B cell (primary cell): ENCODE measurements at regions not wholly inside any gene's neighbourhood (a gene's known extent, or its start where the extent isn't known, plus 50 kb on each side); places are given as distances from the start of the nearest gene placed in this dataset.

Experiments
- ATAC-seq: fragments of 200-7000 bp; cut with Tn5 transposase; one replicate; pipeline ENCODE4 v1.10.0; 2021; ENCODE audit warnings: low read depth, mild to moderate bottlenecking, moderate number of reproducible peaks, moderate library complexity
- CTCF ChIA-PET: fragments of 350-600 bp; sonication (Branson Sonifier 250); formaldehyde crosslinking; loops from one replicate; lab custom pipeline; 2021; ENCODE audit warnings: antibody characterized with exemption, inconsistent platforms; lab: Charles Lee
- POLR2A ChIA-PET: fragments of 350-600 bp; sonication (Branson Sonifier 250); formaldehyde crosslinking; loops from one replicate; lab custom pipeline; 2021; ENCODE audit warnings: antibody characterized with exemption; lab: Charles Lee
- DNase-seq: peaks from one replicate; pipeline ENCODE4 v3.0.0; 2013
- H2AFZ ChIP-seq: 2 replicates; pipeline ENCODE4 v1.6.1; 2012; ENCODE audit warnings: mild to moderate bottlenecking, low read depth, low read length; ENCODE audit not compliant: insufficient read depth, poor library complexity, severe bottlenecking
- H3K27ac ChIP-seq, 2 donors: 1 replicate in 1 of 2; 2 replicates in 1 of 2; pipeline ENCODE4 v1.5.1; 2012 to 2013; ENCODE audit warnings: low read length in 2 of 2, mild to moderate bottlenecking in 2 of 2, moderate library complexity in 1 of 2
- H3K27me3 ChIP-seq, 4 experiments: fragments of 200-600 bp in 1 of 4; sonication (generic) in 1 of 4; replicated peaks in 1 of 4; 1 replicate in 2 of 4; 2 replicates in 2 of 4; pipeline versions ENCODE4 v1.6.1 to v1.7.0; 2013 to 2016; ENCODE audit warnings: low read length in 3 of 4, mild to moderate bottlenecking in 2 of 4, mixed read lengths in 1 of 4, moderate library complexity in 1 of 4; ENCODE audit not compliant: insufficient read depth in 4 of 4, control insufficient read depth in 3 of 4; ENCODE audit errors: control extremely low read depth in 1 of 4
- H3K36me3 ChIP-seq, 2 experiments: replicated peaks in 1 of 2; 1 replicate in 1 of 2; 2 replicates in 1 of 2; pipeline versions ENCODE4 v1.6.1 to v1.7.1; 2013; ENCODE audit warnings: low read length in 1 of 2; ENCODE audit not compliant: insufficient read depth in 2 of 2, control insufficient read depth in 1 of 2; ENCODE audit errors: control extremely low read depth in 1 of 2, extremely low read depth in 1 of 2
- H3K4me1 ChIP-seq, 2 donors: fragments of 200-600 bp in 1 of 2; sonication (generic) in 1 of 2; 1 replicate in 1 of 2; 2 replicates in 1 of 2; pipeline versions ENCODE4 v1.5.1 to v1.6.1; 2013 to 2017; ENCODE audit warnings: low read length in 2 of 2; ENCODE audit not compliant: control insufficient read depth in 2 of 2, insufficient read depth in 2 of 2
- H3K4me2 ChIP-seq: replicated peaks from 2 replicates; pipeline ENCODE3; 2012; ENCODE audit warnings: mild to moderate bottlenecking, low read depth, low read length; ENCODE audit not compliant: poor library complexity, severe bottlenecking
- H3K4me3 ChIP-seq, 5 experiments: fragments of 200-600 bp in 1 of 5; sonication (generic) in 1 of 5; 1 replicate in 3 of 5; 2 replicates in 2 of 5; pipeline versions ENCODE4 v1.5.1 to v1.7.0; 2011 to 2016; ENCODE audit warnings: low read length in 4 of 5, mild to moderate bottlenecking in 4 of 5, low read depth in 2 of 5, control low read depth in 1 of 5, moderate library complexity in 1 of 5; ENCODE audit not compliant: insufficient read depth in 1 of 5; ENCODE audit errors: control extremely low read depth in 1 of 5, extremely low read depth in 1 of 5
- H3K79me2 ChIP-seq: fragments of 200-600 bp; sonication (generic); one replicate; pipeline ENCODE4 v1.6.0; 2016; ENCODE audit warnings: low read length; ENCODE audit not compliant: control insufficient read depth, insufficient read depth
- H3K9ac ChIP-seq: fragments of 200-600 bp; sonication (generic); 2 replicates; pipeline ENCODE4 v1.6.1; 2017; ENCODE audit warnings: mild to moderate bottlenecking, low read length, moderate library complexity
- H3K9me3 ChIP-seq, 3 donors: one replicate each; pipeline versions ENCODE4 v1.6.1 to v1.7.1; 2013; ENCODE audit warnings: low read length in 2 of 3; ENCODE audit not compliant: control insufficient read depth in 2 of 3, insufficient read depth in 1 of 3; ENCODE audit errors: control extremely low read depth in 1 of 3
- H4K20me1 ChIP-seq: 2 replicates; pipeline ENCODE4 v1.6.0; 2012; ENCODE audit warnings: mild to moderate bottlenecking, low read length; ENCODE audit not compliant: insufficient read depth, control insufficient read depth, poor library complexity, severe bottlenecking
- H3K27ac Mint-ChIP-seq: one replicate; pipeline ENCODE4 v1.8.0; 2021; ENCODE audit warnings: mixed read lengths
- H3K27me3 Mint-ChIP-seq: one replicate; pipeline ENCODE4 v1.8.0; 2021; ENCODE audit warnings: mixed read lengths
- H3K4me1 Mint-ChIP-seq: one replicate; pipeline ENCODE4 v1.8.0; 2021; ENCODE audit warnings: mixed read lengths
- H3K4me3 Mint-ChIP-seq: one replicate; pipeline ENCODE4 v1.8.0; 2021; ENCODE audit warnings: mixed read lengths
- H3K9me3 Mint-ChIP-seq: one replicate; pipeline ENCODE4 v1.8.0; 2022; ENCODE audit warnings: mixed read lengths; ENCODE audit not compliant: insufficient read depth
- EZH2 ChIP-seq: IDR thresholded peaks from 2 replicates; pipeline ENCODE4 v1.6.1; 2012; ENCODE audit warnings: borderline replicate concordance, low read depth, mild to moderate bottlenecking, moderate library complexity, low read length; ENCODE audit not compliant: insufficient read depth, poor library complexity, severe bottlenecking
- intact Hi-C: fragments of 100-400 bp; cut with micrococcal nuclease; formaldehyde crosslinking; loops from one replicate; pipeline ENCODE4 v1.10.0; 2022
- TF ChIP-seq, protein P1 (sequence below): fragments of 200-600 bp; IDR thresholded peaks from one replicate; pipeline ENCODE4 v1.8.0; 2022; ENCODE audit warnings: antibody characterized with exemption, mild to moderate bottlenecking

DNA sequence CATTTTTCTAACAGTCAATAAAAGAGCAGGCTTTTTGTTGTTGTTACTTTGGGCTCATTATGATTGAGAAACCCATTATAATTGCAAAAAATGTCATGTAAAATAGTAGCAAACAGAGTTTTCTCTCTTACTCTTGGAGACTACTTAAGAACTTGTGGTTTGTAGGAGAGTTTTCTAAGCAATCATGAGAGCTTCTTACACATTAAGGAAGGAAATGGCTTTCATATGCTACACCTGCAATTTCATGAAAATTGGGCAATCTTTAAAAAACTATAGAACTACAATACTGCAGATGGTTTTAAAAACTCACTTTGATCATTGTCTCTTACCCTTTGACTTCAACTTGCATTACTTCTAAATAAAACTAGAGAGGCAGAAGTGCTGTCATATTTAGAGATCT, 701.8 kb downstream of the ZPLD1 start:
- Histone ChIP-seq H3K9ac (no peak overlapping the region), H4K20me1 (no peaks in the 10 kb centered on the region), H3K4me3 (no peak overlapping the region), H3K79me2 (no peaks in the 10 kb centered on the region), H3K4me1 (no peaks in the 10 kb centered on the region), H3K36me3 (no peaks in the 10 kb centered on the region), H3K9me3 (no peaks in the 10 kb centered on the region), H2AFZ (no peak overlapping the region), H3K4me2 (no peak overlapping the region), H3K27me3 (no peaks in the 10 kb centered on the region), H3K27ac (no peak overlapping the region)
- H3K27me3 Mint-ChIP-seq: no peaks in the 10 kb centered on the region
- H3K9me3 Mint-ChIP-seq: no peaks in the 10 kb centered on the region
- no peak overlapping the region for H3K27ac Mint-ChIP-seq
- no peaks in the 10 kb centered on the region for H3K4me1 Mint-ChIP-seq
- ChIA-PET CTCF (no interaction called here), POLR2A (no interaction called here)
- intact Hi-C loops: no loop called here
- TF ChIP-seq, protein P1, sequence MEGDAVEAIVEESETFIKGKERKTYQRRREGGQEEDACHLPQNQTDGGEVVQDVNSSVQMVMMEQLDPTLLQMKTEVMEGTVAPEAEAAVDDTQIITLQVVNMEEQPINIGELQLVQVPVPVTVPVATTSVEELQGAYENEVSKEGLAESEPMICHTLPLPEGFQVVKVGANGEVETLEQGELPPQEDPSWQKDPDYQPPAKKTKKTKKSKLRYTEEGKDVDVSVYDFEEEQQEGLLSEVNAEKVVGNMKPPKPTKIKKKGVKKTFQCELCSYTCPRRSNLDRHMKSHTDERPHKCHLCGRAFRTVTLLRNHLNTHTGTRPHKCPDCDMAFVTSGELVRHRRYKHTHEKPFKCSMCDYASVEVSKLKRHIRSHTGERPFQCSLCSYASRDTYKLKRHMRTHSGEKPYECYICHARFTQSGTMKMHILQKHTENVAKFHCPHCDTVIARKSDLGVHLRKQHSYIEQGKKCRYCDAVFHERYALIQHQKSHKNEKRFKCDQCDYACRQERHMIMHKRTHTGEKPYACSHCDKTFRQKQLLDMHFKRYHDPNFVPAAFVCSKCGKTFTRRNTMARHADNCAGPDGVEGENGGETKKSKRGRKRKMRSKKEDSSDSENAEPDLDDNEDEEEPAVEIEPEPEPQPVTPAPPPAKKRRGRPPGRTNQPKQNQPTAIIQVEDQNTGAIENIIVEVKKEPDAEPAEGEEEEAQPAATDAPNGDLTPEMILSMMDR: no peak
- no peak for TF ChIP-seq EZH2
- ATAC-seq: no peak
- DNase-seq: no peak
- no peak overlapping the region for H3K4me3 Mint-ChIP-seq

GRCh38 chr3:103137830-103138229, 703.0 kb downstream of the ZPLD1 start:
- intact Hi-C loops: no loop called here
- Histone ChIP-seq H2AFZ (no peak overlapping the region), H3K4me2 (no peak overlapping the region), H3K36me3 (no peaks in the 10 kb centered on the region), H3K4me3 (no peak overlapping the region), H3K27me3 (no peaks in the 10 kb centered on the region), H4K20me1 (no peaks in the 10 kb centered on the region), H3K4me1 (no peaks in the 10 kb centered on the region), H3K79me2 (no peaks in the 10 kb centered on the region), H3K27ac (no peak overlapping the region), H3K9ac (no peak overlapping the region), H3K9me3 (no peaks in the 10 kb centered on the region)
- no peak overlapping the region for H3K27ac Mint-ChIP-seq
- ChIA-PET POLR2A (no interaction called here), CTCF (no interaction called here)
- no peaks in the 10 kb centered on the region for H3K27me3 Mint-ChIP-seq
- H3K4me3 Mint-ChIP-seq: no peak overlapping the region
- ATAC-seq: no peak
- DNase-seq: no peak
- TF ChIP-seq, protein P1: no peak
- H3K9me3 Mint-ChIP-seq: no peaks in the 10 kb centered on the region
- H3K4me1 Mint-ChIP-seq: no peaks in the 10 kb centered on the region
